GM12875 (cell line): ENCODE measurements at regions not wholly inside any gene's neighbourhood (a gene's known extent, or its start where the extent isn't known, plus 50 kb on each side); places are given as distances from the start of the nearest gene placed in this dataset.
"Not testable (repeated sequence)": the region's sequence is repeated elsewhere in the genome, so short reads cannot be mapped to it uniquely, and the experiment has no call there.

Source experiments
- H3K4me3 ChIP-seq: one replicate; pipeline ENCODE4 v1.5.1; 2011; ENCODE audit warnings: low read depth, low read length, control low read depth
- TF ChIP-seq, protein P1 (sequence below): IDR thresholded peaks from 2 replicates; pipeline ENCODE4 v1.5.1; 2011; ENCODE audit warnings: low read depth, mild to moderate bottlenecking, control low read depth, inconsistent platforms, low read length, moderate library complexity, borderline replicate concordance; ENCODE audit not compliant: insufficient read depth

DNA sequence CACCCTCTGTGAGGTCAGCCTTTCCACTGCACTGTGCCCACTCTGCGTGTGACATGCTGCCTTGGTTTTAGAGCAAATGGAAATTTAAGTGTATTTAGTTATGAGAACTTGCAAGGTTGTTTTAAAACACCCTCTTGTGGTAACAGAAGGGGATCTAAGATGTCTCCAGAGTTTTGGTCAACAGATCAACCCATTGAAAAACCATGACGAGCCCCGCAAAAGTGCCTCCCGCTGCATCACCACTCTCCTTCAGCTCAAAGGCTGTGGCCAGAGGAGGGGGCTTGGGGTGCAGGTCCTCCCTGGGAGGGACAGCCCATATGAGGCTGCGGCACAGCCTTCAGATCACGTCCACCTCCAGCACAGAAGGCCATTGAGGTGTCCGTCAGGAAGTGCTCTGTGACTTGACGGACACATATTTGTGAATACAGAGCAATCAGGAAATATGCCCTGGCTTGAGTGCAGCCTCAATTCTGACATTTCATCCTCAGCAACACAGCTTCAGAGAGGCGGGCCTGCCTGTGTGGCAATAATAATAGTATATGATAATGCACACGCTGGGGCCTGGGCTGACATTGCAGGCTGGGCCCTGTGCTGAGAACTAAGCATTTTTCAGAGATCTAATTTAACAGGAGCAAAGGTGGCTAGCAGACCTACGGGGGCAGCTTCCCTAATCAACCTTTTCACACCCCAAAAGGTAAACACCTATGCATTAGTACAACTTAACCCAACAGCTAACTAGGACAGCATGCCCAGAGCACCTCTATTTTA lies 213.9 kb downstream of the ANAPC1 start:
- no peak overlapping the region for H3K4me3 ChIP-seq
- TF ChIP-seq, protein P1, sequence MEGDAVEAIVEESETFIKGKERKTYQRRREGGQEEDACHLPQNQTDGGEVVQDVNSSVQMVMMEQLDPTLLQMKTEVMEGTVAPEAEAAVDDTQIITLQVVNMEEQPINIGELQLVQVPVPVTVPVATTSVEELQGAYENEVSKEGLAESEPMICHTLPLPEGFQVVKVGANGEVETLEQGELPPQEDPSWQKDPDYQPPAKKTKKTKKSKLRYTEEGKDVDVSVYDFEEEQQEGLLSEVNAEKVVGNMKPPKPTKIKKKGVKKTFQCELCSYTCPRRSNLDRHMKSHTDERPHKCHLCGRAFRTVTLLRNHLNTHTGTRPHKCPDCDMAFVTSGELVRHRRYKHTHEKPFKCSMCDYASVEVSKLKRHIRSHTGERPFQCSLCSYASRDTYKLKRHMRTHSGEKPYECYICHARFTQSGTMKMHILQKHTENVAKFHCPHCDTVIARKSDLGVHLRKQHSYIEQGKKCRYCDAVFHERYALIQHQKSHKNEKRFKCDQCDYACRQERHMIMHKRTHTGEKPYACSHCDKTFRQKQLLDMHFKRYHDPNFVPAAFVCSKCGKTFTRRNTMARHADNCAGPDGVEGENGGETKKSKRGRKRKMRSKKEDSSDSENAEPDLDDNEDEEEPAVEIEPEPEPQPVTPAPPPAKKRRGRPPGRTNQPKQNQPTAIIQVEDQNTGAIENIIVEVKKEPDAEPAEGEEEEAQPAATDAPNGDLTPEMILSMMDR, result no peak

DNA sequence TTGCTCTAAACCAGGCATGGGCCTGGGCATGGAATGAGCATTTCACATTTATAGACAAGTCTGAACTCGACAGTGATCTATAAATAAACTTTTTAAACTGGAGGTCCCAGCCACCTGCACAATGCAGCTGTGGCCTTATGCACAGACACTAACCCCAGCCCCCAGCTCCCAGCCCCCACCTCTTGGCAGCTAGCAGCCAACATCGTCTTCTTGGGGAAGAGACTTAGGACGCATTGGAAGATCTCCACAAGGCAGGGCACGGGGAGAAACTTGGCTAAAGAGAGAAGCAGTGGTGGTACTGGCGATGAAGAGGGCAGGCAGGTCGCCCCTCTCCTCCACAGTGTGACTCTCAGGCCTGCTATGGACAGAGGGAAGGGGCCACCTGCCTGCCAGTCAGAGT lies 213.2 kb downstream of the ANAPC1 start:
- no peak overlapping the region for H3K4me3 ChIP-seq
- TF ChIP-seq, protein P1, result no peak

DNA sequence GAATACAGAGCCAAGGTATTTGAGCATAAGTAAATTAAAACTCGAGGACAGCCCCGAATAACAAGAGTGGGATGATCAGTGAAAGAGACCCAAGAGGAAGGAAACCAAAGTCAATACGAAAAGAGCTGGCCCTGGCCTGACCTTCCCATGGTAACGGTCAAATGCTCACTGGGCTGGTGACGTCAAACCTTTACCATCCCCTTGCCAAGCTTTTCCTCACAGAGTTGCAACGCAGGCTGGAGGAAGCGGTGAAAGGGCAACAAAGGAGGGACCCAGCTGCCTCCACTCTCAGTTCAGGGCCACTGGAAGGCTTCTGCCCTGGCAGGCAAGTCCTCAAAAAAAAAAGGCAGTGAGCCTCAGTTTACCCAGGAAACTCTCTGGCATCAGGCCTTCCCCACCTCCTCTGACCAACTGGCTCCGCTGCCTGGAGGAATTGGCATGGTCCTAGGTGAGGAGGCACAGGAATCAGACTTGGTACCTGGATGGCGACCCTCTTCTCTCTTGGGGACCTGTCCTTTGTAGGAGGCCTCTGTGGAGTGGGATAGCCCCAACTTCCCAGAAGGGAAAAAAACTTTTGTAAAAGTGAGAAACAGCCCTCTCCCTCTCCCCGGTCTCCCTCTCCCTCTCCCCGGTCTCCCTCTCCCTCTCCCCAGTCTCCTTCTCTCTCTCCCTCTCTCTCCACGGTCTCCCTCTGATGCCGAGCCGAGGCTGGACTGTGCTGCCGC lies 212.4 kb downstream of the ANAPC1 start:
- no peak overlapping the region for H3K4me3 ChIP-seq
- TF ChIP-seq, protein P1, result no peak

DNA sequence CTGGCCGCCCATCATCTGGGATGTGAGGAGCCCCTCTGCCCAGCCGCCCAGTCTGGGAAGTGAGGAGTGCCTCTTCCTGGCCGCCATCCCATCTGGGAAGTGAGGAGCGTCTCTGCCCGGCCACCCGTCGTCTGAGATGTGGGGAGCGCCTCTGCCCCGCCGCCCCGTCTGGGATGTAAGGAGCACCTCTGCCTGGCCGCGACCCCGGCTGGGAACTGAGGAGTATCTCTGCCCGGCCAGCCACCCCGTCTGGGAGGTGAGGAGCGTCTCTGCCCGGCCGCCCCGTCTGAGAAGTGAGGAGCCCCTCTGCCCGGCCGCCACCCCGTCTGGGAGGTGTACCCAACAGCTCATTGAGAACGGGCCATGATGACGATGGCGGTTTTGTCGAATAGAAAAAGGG lies 211.4 kb downstream of the ANAPC1 start:
- H3K4me3 ChIP-seq, result not testable (repeated sequence)

DNA sequence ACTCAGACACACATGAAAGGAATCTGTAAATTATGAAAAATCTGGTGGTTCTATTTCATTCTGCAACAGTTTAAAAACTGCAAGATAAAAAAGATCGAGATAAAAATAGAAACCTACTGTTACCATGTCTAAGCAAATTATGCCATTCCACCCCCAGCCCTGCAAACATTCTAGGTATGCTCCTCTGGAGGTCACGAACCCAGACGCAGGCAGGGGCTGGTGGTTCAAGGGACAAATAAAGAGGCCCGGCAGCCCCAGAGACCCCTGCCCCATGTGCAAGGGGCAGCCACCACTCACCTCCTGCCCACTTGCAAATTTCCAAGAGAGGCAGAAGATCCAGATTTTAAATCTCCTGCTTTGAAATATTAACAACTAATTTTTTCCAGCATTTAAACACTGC lies 210.5 kb downstream of the ANAPC1 start:
- TF ChIP-seq, protein P1, result no peak
- H3K4me3 ChIP-seq, result no peak overlapping the region

DNA sequence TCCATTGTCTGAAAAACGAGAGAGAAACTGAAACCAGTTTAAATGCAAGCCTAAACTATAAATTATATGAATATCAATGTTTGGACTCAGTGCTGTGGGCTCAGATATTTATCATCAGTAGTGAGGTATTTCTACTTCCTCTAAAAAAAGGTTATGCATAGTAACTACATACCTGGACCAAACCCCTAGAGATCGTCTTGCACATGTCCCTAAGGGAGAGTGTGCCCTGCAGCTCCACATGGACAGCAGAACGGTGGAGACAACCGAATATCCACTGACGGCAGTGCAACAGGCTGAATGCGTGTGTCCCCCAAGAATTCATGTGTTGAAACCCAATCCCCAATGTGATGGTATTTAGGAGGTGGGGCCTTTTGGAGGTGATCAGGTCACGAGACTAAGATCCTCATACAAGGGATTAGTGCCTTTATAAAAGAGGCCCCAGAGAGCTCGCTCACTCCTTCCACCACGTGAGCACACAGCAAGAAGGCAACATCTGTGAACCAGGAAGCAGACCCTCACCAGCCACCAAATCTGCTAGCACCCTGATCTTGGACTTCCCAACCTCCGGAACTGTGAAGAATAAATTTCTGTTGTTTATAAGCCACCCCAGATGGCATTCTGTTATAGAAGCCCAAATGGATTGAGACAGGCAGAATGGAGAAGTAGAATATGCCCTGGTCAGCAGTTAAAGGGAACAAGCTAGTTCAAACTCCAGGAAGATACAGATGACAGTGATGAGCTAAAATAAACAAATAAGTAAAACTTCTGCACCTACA lies 208.4 kb downstream of the ANAPC1 start:
- H3K4me3 ChIP-seq, result no peak overlapping the region
- TF ChIP-seq, protein P1, result no peak

DNA sequence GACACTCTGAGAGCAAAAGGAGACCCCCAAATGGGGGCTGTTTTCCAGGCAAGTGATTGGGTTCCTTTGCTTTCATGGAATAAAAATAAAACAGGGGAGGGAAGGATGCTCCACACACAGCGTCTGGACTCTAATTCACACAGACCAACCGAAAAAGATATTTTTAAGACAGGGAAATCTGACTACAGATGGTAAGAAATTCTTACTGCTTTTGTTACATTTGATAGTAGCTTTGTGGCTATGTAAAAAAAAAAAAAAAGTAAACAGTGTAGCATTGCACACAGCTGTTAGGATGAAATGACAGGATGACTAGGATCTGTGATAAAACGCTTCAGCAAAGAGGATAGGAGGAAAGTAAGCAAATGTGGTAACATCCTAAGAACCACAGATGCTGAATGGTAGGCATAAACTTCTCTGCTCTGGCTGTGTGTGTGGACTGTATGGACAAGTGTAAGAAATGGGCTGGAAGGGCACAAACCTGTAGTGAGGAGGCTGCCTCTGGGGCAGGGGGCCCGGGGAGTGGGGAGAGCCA lies 207.6 kb downstream of the ANAPC1 start:
- no peak overlapping the region for H3K4me3 ChIP-seq
- TF ChIP-seq, protein P1, result no peak
